ENCODE measurements at regions not wholly inside any gene's neighbourhood (a gene's known extent, or its start where the extent isn't known, plus 50 kb on each side); places are given as distances from the start of the nearest gene placed in this dataset.

DNA sequence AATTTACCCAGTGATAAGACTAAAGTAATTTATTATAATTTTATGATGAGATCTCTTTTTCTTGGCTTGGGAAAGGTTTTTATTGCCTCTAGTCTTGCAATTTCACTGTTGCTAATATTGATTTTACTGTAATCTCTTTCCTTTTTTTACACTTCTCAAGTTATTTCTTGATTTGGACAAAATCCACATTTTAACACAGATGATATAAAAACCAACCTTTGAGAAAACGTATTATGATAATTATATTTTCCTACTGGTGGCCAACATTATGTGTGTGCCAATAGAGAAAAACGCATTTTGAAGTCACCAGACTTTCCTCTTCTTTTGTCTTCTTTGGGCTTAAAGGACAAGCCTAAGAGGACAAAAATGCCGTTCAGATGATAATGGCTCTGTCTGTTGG lies 314.9 kb downstream of the PRDM2 start:
- Histone ChIP-seq H3K4me1 (no peaks in the 10 kb centered on the region), H3K27me3 (ENCODE audit: low read depth) (peaks cover 76% of the 10 kb centered on the region), H3K4me3 (no peak overlapping the region), H3K27ac (replicated peaks) (no peak overlapping the region), H3K36me3 (no peaks in the 10 kb centered on the region), H3K9me3 (replicated peaks) (no peaks in the 10 kb centered on the region)
- intact Hi-C loops (cut with micrococcal nuclease): no loop called here
- no peak for DNase-seq
- TF ChIP-seq, protein P1, sequence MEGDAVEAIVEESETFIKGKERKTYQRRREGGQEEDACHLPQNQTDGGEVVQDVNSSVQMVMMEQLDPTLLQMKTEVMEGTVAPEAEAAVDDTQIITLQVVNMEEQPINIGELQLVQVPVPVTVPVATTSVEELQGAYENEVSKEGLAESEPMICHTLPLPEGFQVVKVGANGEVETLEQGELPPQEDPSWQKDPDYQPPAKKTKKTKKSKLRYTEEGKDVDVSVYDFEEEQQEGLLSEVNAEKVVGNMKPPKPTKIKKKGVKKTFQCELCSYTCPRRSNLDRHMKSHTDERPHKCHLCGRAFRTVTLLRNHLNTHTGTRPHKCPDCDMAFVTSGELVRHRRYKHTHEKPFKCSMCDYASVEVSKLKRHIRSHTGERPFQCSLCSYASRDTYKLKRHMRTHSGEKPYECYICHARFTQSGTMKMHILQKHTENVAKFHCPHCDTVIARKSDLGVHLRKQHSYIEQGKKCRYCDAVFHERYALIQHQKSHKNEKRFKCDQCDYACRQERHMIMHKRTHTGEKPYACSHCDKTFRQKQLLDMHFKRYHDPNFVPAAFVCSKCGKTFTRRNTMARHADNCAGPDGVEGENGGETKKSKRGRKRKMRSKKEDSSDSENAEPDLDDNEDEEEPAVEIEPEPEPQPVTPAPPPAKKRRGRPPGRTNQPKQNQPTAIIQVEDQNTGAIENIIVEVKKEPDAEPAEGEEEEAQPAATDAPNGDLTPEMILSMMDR (IDR thresholded peaks at IDR 0.05; ENCODE audit: borderline replicate concordance): no peak

DNA sequence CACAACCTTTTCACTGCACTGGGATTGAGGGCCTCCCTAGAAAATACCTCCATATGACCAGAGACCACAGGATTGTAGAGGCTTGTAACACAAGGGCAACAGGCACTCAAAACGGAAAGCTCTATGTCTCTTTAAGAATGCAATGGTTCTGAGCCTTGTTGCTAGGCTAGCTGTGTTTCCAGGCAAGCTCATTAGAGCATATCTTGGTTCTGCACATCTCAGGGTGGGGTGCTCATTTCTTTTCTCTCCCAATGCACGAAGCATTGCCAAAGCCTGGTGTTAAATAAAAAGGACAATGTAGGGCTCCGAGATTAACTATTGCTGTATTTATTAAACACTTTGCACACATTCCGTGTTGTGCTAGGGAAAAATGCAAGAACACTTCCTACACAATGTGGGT lies 315.9 kb downstream of the PRDM2 start:
- Histone ChIP-seq H3K9me3 (replicated peaks) (no peaks in the 10 kb centered on the region), H3K27ac (replicated peaks) (no peak overlapping the region), H3K27me3 (ENCODE audit: low read depth) (peaks cover 82% of the 10 kb centered on the region), H3K36me3 (no peaks in the 10 kb centered on the region), H3K4me3 (no peak overlapping the region), H3K4me1 (no peaks in the 10 kb centered on the region)
- DNase-seq: no peak
- intact Hi-C loops (cut with micrococcal nuclease): no loop called here
- TF ChIP-seq, protein P1 (IDR thresholded peaks at IDR 0.05; ENCODE audit: borderline replicate concordance): no peak

DNA sequence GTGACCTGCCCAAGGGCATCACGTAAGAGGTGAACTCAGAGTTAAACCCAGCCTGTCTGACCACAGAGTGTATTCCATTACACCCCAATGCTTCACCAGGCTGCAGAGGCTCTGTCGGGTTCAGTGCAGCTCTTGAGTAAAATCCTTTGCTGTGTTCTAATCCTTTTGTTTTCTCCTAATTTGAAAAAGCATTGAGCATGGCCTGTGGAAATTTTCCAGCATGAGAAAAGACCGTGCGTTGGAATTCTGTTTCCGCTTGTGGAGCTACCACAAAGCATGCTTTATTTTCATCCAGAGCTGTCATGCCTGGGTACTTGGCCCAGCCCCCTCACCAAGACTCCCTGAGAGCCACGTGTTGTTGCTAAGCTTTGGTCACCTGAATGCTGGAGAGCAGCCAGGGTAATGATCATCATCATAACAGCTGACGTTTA lies 317.6 kb downstream of the PRDM2 start:
- H3K27ac ChIP-seq (replicated peaks): no peak overlapping the region
- TF ChIP-seq, protein P1 (IDR thresholded peaks at IDR 0.05; ENCODE audit: borderline replicate concordance): no peak
- intact Hi-C loops (cut with micrococcal nuclease): no loop called here
- no peaks in the 10 kb centered on the region for H3K36me3 ChIP-seq
- H3K27me3 ChIP-seq (ENCODE audit: low read depth): peaks cover 81% of the 10 kb centered on the region
- no peak overlapping the region for H3K4me3 ChIP-seq
- DNase-seq: no peak
- no peaks in the 10 kb centered on the region for H3K9me3 ChIP-seq (replicated peaks)
- H3K4me1 ChIP-seq: no peaks in the 10 kb centered on the region

GRCh38 chr1:14019461-14019860 lies 319.5 kb downstream of the PRDM2 start:
- Histone ChIP-seq H3K36me3 (no peaks in the 10 kb centered on the region), H3K9me3 (replicated peaks) (no peaks in the 10 kb centered on the region), H3K4me1 (no peaks in the 10 kb centered on the region), H3K4me3 (no peak overlapping the region), H3K27me3 (ENCODE audit: low read depth) (peaks cover 79% of the 10 kb centered on the region), H3K27ac (replicated peaks) (no peak overlapping the region)
- TF ChIP-seq, protein P1 (IDR thresholded peaks at IDR 0.05; ENCODE audit: borderline replicate concordance): no peak
- intact Hi-C loops (cut with micrococcal nuclease): no loop called here
- no peak for DNase-seq

DNA sequence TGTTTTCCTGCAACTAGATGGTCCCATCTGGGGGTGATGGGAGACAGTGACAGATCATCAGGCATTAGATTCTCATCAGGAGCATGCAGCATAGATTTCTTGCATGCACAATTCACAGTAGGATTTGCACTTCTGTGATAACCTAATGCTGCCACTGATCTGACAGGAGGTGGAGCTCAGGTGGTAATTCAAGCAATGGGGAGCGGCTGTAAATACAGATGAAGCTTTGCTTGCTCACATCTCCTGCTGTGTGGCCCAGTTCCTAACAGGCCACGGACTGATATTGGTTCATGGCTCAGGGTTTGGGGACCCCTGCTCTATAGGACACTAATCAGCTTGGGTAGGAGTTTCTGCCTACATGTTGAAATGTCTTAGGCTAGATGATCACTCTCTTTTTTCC lies 320.0 kb downstream of the PRDM2 start:
- TF ChIP-seq, protein P1 (IDR thresholded peaks at IDR 0.05; ENCODE audit: borderline replicate concordance): no peak
- Histone ChIP-seq H3K27ac (replicated peaks) (no peak overlapping the region), H3K4me1 (no peaks in the 10 kb centered on the region), H3K36me3 (no peaks in the 10 kb centered on the region), H3K9me3 (replicated peaks) (no peaks in the 10 kb centered on the region), H3K27me3 (ENCODE audit: low read depth) (peaks cover 75% of the 10 kb centered on the region), H3K4me3 (no peak overlapping the region)
- no peak for DNase-seq
- intact Hi-C loops (cut with micrococcal nuclease): no loop called here

DNA sequence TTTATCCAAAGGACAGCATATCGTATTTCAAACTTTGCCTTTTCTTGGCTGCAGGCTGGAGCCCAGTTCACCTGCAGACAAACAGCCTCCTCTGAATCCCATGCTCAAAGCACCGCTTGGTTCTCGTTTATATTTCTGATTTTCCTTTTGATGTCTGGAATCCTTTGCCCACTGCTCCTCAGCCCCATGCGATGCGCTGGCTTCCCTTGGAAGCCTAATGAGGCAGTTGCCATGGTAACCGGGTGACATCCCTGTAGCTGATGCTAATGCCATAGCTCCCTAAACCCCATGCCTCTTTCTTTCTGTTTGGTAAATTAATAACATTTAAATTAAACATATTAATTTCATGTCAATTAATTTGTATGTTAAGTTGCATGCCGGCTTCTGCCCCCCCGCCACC lies 327.1 kb downstream of the PRDM2 start:
- DNase-seq: no peak

More for the DNA sequence above, 327.1 kb downstream of the PRDM2 start:
- TF ChIP-seq, protein P1 (IDR thresholded peaks at IDR 0.05; ENCODE audit: borderline replicate concordance): no peak
- H3K4me3 ChIP-seq: no peak overlapping the region
- H3K27ac ChIP-seq (replicated peaks): no peak overlapping the region
- peaks cover 42% of the 10 kb centered on the region for H3K27me3 ChIP-seq (ENCODE audit: low read depth)
- intact Hi-C loops (cut with micrococcal nuclease): no loop called here
- no peaks in the 10 kb centered on the region for H3K9me3 ChIP-seq (replicated peaks)
- H3K36me3 ChIP-seq: no peaks in the 10 kb centered on the region
- H3K4me1 ChIP-seq: no peaks in the 10 kb centered on the region

All from left ventricle myocardium inferior (tissue), 1 donor.